Nephron progenitor cell (in vitro differentiated cells): ENCODE measurements at regions not wholly inside any gene's neighbourhood (a gene's known extent, or its start where the extent isn't known, plus 50 kb on each side); places are given as distances from the start of the nearest gene placed in this dataset.
"Not testable (repeated sequence)": the region's sequence is repeated elsewhere in the genome, so short reads cannot be mapped to it uniquely, and the experiment has no call there.

Experiments
- DNase-seq: peaks from one replicate; pipeline ENCODE4 v3.0.0; 2021
- H3K27ac Mint-ChIP-seq: 2 replicates; pipeline ENCODE4 v1.8.0; 2021; ENCODE audit warnings: mild to moderate bottlenecking, moderate library complexity, mixed read lengths
- H3K27me3 Mint-ChIP-seq: 2 replicates; pipeline ENCODE4 v1.8.0; 2021; ENCODE audit warnings: mild to moderate bottlenecking, low read depth, mixed read lengths; ENCODE audit not compliant: poor library complexity
- H3K36me3 Mint-ChIP-seq: 2 replicates; pipeline ENCODE4 v1.8.0; 2021; ENCODE audit warnings: low read depth, mixed read lengths
- H3K4me1 Mint-ChIP-seq: 2 replicates; pipeline ENCODE4 v1.8.0; 2021; ENCODE audit warnings: mixed read lengths
- H3K4me3 Mint-ChIP-seq: 2 replicates; pipeline ENCODE4 v1.8.0; 2021; ENCODE audit warnings: mild to moderate bottlenecking, moderate library complexity, mixed read lengths
- H3K9me3 Mint-ChIP-seq: 2 replicates; pipeline ENCODE4 v1.8.0; 2021; ENCODE audit warnings: mild to moderate bottlenecking, moderate library complexity, mixed read lengths
- CTCF ChIP-seq: fragments of 200-600 bp; sonication (generic); IDR thresholded peaks from 2 replicates; pipeline ENCODE4 v1.5.0; 2021; ENCODE audit warnings: antibody characterized with exemption

DNA sequence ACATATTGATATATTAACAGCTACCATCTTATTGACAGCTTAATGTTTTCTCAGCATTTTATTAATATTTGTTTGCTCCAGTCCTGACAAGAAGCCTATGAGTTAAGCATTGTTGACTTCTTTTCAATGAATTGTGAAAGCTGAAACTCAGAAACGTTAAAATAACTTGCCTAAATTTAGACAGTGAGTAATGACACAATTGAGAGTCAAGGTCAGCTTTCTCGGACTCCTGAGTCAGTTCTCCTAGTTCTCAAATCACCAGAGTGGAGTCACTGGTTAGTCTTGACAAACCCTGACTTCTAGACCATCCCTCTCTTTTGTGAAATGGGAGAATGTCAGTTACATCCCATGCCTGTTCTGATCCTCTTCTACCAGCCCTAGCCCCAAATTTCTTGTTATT lies 222.7 kb upstream of the ACO1 start:
- no peaks in the 10 kb centered on the region for H3K9me3 Mint-ChIP-seq
- TF ChIP-seq CTCF = no peak

GRCh38 chr9:32166316-32166715 lies 218.1 kb upstream of the ACO1 start:
- not testable (repeated sequence) for H3K4me3 Mint-ChIP-seq, DNase-seq, H3K9me3 Mint-ChIP-seq, H3K36me3 Mint-ChIP-seq, H3K27ac Mint-ChIP-seq, H3K4me1 Mint-ChIP-seq, H3K27me3 Mint-ChIP-seq

More for the DNA sequence above, 222.7 kb upstream of the ACO1 start:
- Mint-ChIP-seq H3K4me3 (no peak overlapping the region), H3K27me3 (no peaks in the 10 kb centered on the region), H3K4me1 (no peaks in the 10 kb centered on the region), H3K36me3 (no peaks in the 10 kb centered on the region), H3K27ac (no peak overlapping the region)
- DNase-seq = no peak

DNA sequence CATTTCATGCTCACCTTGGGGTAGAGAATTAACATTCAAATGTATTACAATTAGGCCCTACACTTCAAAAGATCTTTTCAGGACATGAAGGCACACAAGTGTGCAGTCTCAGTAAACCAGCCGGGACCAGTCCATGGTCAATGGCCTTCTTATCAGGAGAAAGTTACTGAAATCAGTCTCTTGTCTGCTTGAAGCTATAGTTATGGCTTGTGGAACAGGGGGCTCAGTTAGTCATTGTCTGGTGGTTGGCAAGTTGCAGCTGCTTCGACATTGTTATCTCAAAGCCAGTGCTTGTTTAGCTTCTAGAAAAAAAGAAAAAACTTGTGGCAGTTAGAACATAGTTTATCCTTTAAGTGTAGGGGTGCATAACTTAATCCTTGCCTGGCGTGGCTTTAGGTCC lies 213.1 kb upstream of the ACO1 start:
- Mint-ChIP-seq H3K4me1 (no peaks in the 10 kb centered on the region), H3K9me3 (no peaks in the 10 kb centered on the region), H3K36me3 (no peaks in the 10 kb centered on the region), H3K27ac (no peak overlapping the region), H3K4me3 (no peak overlapping the region), H3K27me3 (peaks cover 6% of the 10 kb centered on the region)
- no peak for TF ChIP-seq CTCF
- no peak for DNase-seq

GRCh38 chr9:32172256-32172655 lies 212.2 kb upstream of the ACO1 start:
- Mint-ChIP-seq H3K4me3 (no peak overlapping the region), H3K9me3 (no peaks in the 10 kb centered on the region), H3K4me1 (no peaks in the 10 kb centered on the region), H3K27ac (no peak overlapping the region), H3K27me3 (peaks cover 6% of the 10 kb centered on the region), H3K36me3 (no peaks in the 10 kb centered on the region)
- no peak for DNase-seq
- TF ChIP-seq CTCF = no peak

GRCh38 chr9:32177396-32177795 lies 207.0 kb upstream of the ACO1 start:
- H3K27me3 Mint-ChIP-seq = no peaks in the 10 kb centered on the region
- H3K4me3 Mint-ChIP-seq = no peak overlapping the region

GRCh38 chr9:32180597-32180996 lies 203.8 kb upstream of the ACO1 start:
- Mint-ChIP-seq H3K27ac (no peak overlapping the region), H3K27me3 (no peaks in the 10 kb centered on the region), H3K4me1 (no peaks in the 10 kb centered on the region), H3K36me3 (no peaks in the 10 kb centered on the region), H3K4me3 (no peak overlapping the region), H3K9me3 (no peaks in the 10 kb centered on the region)
- DNase-seq = no peak
- TF ChIP-seq CTCF = no peak

More at GRCh38 chr9:32177396-32177795, 207.0 kb upstream of the ACO1 start:
- Mint-ChIP-seq H3K4me1 (no peaks in the 10 kb centered on the region), H3K9me3 (no peaks in the 10 kb centered on the region), H3K27ac (no peak overlapping the region), H3K36me3 (no peaks in the 10 kb centered on the region)
- TF ChIP-seq CTCF = no peak
- no peak for DNase-seq

GRCh38 chr9:32200241-32200640 lies 184.2 kb upstream of the ACO1 start:
- DNase-seq = no peak
- no peak for TF ChIP-seq CTCF
- H3K4me1 Mint-ChIP-seq = no peaks in the 10 kb centered on the region
- no peak overlapping the region for H3K27ac Mint-ChIP-seq
- H3K27me3 Mint-ChIP-seq = no peaks in the 10 kb centered on the region
- no peaks in the 10 kb centered on the region for H3K36me3 Mint-ChIP-seq
- H3K9me3 Mint-ChIP-seq = no peaks in the 10 kb centered on the region
- no peak overlapping the region for H3K4me3 Mint-ChIP-seq
